ENCODE measurements at regions not wholly inside any gene's neighbourhood (a gene's known extent, or its start where the extent isn't known, plus 50 kb on each side); places are given as distances from the start of the nearest gene placed in this dataset.

- no peak for TF ChIP-seq CTCF (conservative IDR thresholded peaks at IDR 0.05; ENCODE audit: low read length)
- TF ChIP-seq EZH2phosphoT487 (IDR thresholded peaks at IDR 0.05; ENCODE audit: borderline replicate concordance, low read depth, low read length): no peak
Observed at GRCh38 chr3:25074149-25074548, 353.9 kb upstream of the RARB start.

All from OCI-LY7 (cell line).